ENCODE measurements at regions not wholly inside any gene's neighbourhood (a gene's known extent, or its start where the extent isn't known, plus 50 kb on each side); places are given as distances from the start of the nearest gene placed in this dataset.

GRCh38 chr21:41671212-41671762 lies 95.6 kb downstream of the RIPK4 start:
- no peak for DNase-seq (ENCODE audit: low spot score)

DNA sequence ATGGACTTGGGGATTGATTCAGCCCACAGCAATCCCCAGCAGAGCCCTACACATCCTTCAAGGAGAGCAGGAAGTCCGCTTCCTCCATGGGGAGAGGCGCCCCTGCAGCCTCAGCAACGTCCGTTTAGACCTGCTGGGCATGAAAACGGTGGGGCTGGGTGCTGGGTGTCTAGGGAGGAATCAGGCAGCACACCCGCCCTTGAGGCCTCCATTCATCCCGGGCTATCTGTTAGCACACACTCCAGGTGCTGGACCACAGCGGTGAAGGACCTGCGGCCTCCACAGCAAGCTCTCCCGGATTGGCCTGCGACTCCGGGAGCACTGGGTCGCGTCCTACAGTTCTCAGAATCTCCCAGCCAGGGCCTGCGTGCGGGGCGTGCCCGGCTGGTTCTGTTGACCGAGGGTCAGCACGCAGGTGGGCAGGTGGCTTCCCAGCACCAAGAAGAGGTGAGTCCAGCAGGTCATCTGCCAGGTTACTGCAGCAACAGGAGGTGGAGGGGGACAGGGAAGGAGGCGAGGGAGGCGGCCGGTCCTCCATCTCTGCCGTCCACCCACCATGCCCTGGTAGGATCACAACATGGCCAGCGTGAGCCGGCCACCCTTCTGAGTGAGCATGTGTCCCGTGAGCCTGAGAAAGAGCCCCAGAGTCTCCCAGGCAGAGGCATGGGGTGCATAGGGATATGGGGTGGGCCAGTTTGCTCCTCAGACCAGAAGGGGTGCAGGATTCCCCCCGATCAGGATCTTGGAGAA lies 96.6 kb downstream of the RIPK4 start:
- no peak for DNase-seq (ENCODE audit: low spot score)

- no peak for DNase-seq (ENCODE audit: low spot score)
Measured at GRCh38 chr21:41669533-41669830, 97.4 kb downstream of the RIPK4 start.

DNA sequence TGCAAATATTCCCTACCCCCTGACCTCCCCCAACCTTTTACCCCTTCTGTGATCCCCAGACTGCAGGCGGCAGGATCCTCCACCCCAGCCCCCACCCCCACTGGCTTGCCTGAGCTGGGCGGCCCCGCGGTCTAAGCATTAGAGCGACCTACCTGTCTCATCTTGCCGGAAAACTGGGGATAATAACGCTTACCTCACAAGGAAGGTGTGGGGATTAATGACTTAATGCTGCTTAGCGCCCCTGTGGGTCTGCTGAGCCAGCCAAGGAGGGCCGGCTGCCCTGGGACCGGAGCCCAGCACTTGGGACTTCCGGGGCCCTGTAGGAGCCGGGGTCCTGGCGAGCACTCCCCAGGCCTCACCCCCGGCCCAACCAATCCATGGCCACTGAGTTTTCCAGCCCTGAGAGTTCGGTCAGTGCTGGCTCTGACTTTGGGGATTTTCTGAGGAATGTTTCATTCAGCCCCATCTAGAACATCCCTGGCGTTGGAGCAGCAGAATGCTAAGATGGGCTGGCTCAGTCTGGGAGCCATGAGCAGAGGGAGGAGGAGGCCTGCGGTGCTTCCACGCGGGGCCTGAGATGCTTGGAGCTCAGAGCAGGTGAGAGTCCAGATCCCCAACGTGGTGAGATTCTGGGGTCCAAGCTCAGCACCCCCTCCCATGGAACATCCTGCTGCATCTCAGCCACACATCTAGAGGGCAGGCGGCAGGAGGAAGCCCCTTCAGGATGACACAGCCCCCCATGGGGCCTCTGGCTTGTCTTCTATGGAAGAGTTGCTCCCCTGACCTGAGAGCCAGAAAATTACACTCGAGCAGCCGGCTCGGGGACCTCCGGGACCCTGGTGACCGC lies 97.9 kb downstream of the RIPK4 start:
- no peak for DNase-seq (ENCODE audit: low spot score)

DNA sequence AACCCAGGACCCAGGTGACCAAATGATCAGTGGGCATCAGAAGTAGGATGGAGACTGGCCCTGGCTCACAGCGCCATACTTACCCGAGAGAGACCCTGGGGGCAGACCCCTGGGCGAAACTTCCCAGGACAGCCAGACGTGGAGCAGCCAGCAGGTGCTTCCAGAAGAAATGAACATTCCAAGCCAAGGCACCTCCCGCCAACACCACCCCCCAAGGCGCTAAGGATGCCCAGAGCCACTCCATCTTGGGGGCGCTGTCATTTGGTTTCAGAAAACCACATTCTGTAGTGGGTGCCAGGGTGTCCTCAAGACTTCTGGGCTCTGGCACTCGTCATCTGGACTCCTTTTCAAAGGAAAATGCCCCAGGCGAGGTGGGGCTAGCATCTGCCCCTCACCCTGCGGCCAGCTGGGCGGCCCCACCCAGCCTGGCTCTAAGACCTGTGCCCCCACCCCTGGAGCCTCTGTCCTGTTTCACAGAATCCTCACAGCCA lies 98.8 kb downstream of the RIPK4 start:
- DNase-seq (ENCODE audit: low spot score) = no peak

DNA sequence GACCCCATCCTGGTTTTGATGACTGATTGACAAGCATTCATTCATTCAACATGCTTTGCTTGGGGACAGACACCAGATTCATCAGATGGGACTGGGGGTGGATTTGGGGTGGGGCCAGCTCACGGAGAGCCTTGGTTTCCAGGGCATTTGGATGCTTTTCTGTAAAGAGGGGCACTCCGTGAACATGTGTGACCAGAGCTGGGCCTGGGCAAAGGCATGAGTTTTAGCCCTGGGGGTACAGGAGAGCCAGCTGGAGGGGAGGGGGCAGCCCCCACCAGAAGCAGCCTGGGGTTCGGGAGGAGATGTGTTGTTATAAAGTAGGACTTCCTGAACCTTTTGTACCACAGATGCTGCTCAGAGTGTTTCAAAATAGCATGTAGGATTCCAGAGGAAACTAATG lies 99.7 kb downstream of the RIPK4 start:
- DNase-seq (ENCODE audit: low spot score) = no peak

- DNase-seq (ENCODE audit: low spot score) = no peak
Measured at GRCh38 chr21:41666641-41667081, 100.2 kb downstream of the RIPK4 start.

DNA sequence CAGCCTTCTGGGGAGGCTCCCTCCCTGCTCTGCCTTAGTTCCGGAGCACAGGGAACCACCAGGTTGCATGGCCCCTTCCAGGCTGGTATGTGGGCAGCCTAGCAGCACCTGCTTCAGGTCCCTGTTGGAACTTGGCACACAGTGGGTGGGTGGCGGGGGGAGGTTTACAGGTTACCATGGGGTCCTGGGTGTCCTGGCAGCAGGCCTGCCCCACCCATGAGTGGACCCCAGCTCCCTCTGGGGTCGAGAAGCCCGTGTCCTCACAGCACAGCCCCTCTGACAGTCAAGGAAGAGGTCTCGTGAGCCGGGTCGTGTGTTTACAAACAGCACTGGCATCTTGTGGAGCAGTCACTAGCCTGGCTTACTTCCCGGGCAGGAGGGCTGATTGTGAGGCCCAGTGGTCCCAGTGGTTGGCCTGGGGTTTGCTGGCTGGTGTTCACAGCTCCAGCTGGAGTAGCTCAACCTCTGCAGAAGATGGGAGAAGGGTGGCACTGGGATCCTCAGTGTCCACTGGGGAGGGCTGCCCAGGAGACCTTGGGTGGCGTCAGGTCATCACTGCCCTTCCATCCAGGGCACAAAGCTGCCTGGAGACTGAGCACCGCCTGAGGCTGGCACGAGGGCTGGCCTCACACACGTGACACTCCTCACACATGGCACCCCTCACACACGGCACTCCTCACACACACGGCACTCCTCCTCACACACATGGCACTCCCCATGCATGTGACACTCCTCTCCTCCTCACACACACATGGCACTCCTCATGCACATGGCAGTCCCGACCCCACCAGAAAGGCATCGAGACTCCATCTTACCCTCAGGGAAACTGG lies 100.9 kb downstream of the RIPK4 start:
- DNase-seq (ENCODE audit: low spot score) = no peak

- peak; percentile 74 for DNase-seq (ENCODE audit: low spot score)
Measured at GRCh38 chr21:41664881-41665765, 101.7 kb downstream of the RIPK4 start.

DNA sequence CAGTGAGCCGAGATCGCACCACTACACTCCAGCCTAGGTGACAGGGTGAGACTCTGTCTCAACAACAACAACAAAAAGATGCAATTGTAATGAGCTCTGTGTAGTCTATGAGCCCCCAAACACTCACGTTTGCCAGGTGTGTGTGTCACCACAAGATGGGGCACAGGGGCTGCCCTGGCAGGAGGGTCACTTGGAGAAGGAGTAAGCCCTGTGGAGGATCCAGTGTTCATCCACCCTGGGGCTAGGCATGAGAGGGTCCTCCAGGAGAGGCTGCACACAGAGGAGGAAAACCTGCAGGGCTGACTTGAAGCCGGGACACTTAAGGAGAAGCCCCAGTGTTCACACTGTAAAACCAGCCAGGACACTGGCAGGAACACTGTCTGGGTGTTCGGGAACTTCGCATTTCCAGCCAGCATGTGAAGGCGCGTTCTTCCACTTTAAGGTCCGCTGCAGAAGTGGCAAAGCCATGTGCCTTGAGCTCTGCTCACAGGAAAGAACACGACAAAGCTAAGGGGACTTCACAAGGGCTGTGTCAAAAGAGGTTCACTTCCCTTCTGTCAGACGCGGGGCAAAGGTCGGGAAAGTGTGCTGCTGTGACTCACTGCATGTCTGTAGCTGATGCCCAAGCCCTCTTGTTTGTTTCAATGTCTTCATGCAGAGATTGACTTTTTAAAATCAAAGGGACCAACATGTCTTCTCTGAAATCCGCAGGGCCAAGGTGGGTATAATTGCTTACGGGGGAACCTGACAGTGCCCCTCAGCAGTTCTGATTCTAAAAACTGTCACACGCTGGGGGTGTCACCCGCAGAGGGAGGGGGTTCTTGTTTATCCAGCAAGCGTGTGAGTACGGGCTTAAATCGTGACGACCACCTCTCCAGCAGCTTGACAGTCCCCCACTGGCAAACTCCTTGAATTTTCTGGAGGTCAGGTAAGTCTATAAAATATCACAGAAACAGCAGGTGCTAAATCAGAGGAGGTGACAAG lies 102.8 kb downstream of the RIPK4 start:
- DNase-seq (ENCODE audit: low spot score) = no peak

DNA sequence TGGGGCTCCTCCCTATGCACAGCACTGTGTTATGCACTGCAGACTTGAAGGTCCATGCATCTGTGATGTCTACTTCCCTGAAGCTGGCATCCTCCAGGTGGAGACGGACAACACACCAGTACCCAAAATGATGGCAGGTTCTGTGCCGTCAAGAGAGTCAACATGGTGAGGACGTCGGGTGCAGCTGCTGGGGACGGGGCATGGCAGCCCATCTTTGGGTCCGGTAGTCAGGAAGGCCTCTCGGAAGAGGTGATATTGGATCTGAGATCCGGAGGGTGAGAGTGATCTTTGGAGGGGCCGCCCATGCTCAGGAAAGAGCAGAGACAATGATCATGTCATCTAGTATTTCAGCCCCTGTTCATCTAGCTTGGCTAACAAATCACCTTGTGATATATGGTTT lies 104.1 kb downstream of the RIPK4 start:
- DNase-seq (ENCODE audit: low spot score) = no peak

DNA sequence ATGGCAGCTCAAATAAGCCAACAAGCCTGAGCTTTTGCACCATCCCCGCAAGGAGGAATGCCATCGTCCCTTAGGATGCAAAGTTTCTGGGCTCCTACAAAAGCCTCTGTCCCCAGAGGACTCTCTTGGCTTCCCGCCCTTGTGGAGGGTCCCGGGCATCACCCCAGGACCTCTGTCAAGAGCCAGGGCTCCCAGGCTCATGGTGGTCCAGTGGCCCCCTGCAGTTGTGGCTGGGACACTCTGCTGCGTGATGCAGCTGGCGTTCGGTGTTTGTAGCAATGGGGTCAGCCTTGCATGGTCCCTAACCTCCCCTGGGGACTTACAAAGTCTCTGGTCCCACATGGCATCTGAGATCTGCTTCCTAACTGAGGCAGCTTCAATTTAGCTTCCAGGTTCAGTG lies 104.7 kb downstream of the RIPK4 start:
- no peak for DNase-seq (ENCODE audit: low spot score)

DNA sequence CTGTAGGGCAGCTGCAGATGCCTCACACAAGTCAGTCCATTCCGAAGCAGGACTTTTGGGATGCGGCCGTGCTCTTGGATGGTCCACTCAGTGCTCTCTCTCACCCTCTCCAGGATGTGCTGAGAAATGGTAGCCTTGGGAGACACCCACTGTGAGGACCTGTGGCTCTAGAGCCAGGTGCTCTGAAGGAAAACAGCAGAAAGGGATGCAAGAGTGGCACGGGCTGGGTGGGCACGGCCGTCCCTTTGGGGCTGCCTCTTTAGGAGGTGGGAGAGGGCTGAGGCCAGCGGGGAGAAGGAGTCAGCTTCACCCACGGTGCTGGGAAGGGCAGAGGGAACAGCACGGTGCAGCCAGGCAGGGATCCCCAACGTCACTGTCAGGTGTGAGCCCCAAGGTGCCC lies 106.1 kb downstream of the RIPK4 start:
- no peak for DNase-seq (ENCODE audit: low spot score)

- no peak for DNase-seq (ENCODE audit: low spot score)
Measured at GRCh38 chr21:41659791-41660560, 106.9 kb downstream of the RIPK4 start.

GRCh38 chr21:41656946-41657525 lies 109.8 kb downstream of the RIPK4 start:
- DNase-seq (ENCODE audit: low spot score) = no peak

- DNase-seq (ENCODE audit: low spot score) = no peak
Measured at GRCh38 chr21:41655259-41655658, 111.6 kb downstream of the RIPK4 start.

GRCh38 chr21:41653954-41654491 lies 112.8 kb downstream of the RIPK4 start:
- DNase-seq (ENCODE audit: low spot score) = peak; percentile 64

DNA sequence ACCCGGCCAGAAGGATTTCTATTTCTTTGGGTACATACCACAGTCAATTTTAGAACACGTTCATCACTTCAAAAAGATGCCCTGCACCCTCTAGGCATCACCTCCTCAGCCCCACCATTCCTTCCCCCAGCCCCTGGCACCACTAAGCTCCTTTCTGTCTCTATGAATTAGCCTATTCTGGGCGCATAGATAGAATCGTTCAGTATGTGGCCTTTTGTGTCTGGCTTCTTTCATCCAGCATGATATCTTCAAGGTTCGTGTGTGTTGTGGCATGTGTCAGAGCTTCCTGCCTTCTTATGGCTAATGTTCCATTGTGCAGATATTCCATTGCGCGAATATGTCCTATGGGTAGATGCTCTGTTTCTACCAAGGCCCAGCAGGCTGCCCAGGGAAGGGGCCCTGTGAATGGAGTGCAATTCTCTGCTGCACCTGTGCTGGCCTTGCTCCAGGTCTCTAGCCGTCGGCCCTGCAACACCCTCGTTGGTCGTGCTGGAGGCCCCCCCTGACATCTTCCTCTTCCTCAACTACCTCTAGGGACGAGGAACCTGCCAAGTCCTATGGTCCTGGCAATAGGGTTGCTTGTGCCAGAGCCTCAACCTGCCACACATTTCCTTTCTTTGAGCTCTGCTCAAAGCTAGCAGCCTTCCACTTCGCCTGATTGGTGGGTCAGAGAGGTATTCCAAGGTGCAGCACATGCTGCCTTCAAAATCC lies 113.5 kb downstream of the RIPK4 start:
- DNase-seq (ENCODE audit: low spot score) = no peak

Data from AG08396 (cell line).